Epithelial cell of esophagus (primary cell): ENCODE measurements at regions not wholly inside any gene's neighbourhood (a gene's known extent, or its start where the extent isn't known, plus 50 kb on each side); places are given as distances from the start of the nearest gene placed in this dataset.

Experiments used
- DNase-seq: peaks from one replicate; pipeline ENCODE4 v3.0.0; 2010; ENCODE audit warnings: low read depth
- H3K4me3 ChIP-seq: 2 replicates; pipeline ENCODE4 v1.5.1; 2011; ENCODE audit warnings: mild to moderate bottlenecking, low read length, control low read depth
- TF ChIP-seq, protein P1 (sequence below): IDR thresholded peaks from 2 replicates; pipeline ENCODE4 v1.5.1; 2011; ENCODE audit warnings: low read depth, mild to moderate bottlenecking, low read length, control low read depth, inconsistent platforms; ENCODE audit not compliant: insufficient read depth; ENCODE audit errors: missing control alignments

DNA sequence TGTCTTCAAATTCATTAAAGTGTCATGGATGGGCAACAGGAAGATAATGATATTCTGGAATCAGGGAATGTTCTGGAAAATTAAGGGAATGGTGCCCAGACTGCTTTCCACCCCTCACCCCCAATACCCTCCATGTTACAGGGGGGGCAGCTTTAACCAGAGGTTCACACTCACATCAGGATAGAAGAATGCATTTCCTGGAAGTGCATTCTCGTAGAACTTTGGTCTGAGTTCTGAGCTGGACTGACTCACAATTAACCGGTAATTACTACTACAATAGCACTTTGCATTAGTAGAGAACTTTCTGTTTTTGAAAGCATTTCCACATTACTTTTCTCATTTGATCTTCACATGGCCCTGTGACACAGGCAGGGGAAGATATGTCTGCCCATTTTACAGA, 52.5 kb upstream of the SHISA3 start:
- no peak overlapping the region for H3K4me3 ChIP-seq
- TF ChIP-seq, protein P1, sequence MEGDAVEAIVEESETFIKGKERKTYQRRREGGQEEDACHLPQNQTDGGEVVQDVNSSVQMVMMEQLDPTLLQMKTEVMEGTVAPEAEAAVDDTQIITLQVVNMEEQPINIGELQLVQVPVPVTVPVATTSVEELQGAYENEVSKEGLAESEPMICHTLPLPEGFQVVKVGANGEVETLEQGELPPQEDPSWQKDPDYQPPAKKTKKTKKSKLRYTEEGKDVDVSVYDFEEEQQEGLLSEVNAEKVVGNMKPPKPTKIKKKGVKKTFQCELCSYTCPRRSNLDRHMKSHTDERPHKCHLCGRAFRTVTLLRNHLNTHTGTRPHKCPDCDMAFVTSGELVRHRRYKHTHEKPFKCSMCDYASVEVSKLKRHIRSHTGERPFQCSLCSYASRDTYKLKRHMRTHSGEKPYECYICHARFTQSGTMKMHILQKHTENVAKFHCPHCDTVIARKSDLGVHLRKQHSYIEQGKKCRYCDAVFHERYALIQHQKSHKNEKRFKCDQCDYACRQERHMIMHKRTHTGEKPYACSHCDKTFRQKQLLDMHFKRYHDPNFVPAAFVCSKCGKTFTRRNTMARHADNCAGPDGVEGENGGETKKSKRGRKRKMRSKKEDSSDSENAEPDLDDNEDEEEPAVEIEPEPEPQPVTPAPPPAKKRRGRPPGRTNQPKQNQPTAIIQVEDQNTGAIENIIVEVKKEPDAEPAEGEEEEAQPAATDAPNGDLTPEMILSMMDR: no peak
- DNase-seq: no peak

DNA sequence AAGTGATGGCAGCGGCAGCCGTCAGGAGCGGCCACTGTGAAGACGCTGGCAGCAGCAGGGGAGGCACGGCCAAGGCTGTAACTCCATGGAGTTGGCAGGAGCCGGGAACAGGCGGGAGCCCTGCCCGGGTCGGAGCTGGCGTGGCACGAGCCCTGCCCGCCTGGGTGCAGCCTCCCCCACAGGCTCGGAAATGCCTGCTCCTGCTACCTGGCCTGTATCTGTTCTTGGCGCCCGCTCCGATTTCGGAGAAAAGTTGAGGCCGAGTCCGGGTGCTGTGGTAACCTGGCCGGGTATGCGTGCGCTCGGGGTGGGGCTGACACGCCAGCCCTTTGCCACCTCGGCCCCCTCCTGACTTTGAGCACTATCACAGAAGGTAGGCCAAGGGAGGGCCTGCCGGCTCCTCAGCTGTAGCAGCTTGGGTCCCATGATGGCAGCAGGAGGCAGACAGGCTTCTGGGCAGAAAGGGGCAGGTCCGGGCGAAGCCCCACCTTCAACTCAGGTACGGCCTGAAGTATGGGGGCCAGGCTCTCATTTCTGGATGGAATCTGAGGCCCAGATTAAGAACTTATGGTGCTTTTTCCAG, 51.2 kb upstream of the SHISA3 start:
- no peak overlapping the region for H3K4me3 ChIP-seq
- TF ChIP-seq, protein P1: no peak
- DNase-seq: no peak

DNA sequence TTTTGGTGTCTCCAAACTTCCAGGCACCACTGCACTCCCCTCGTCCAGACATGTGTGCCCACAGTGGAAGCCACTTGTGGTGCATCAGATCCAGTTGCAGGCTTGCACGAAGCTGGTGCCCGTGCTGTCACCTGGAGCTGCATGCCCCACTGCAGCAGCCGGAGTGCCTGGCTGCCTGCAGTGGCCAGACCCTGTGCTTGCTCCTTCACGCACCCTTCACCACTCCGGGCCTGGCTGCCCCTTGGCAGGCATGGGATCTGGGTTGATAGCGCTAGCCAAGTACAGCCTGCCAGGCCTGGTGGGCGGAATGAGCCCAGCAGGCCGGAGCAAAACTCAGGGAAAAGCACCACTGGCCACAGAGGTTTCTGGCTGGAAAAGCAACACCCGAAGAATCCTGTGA, 50.2 kb upstream of the SHISA3 start:
- DNase-seq: no peak
- TF ChIP-seq, protein P1: no peak
- H3K4me3 ChIP-seq: no peak overlapping the region
